Suppressor macrophage treated with lipopolysaccharide for 1 hour (primary cell): ENCODE measurements at regions not wholly inside any gene's neighbourhood (a gene's known extent, or its start where the extent isn't known, plus 50 kb on each side); places are given as distances from the start of the nearest gene placed in this dataset.

Experiments
- DNase-seq, 3 donors: peaks; one replicate each; pipeline ENCODE4 v3.0.0-alpha.2; 2020 to 2022

GRCh38 chr12:107978641-107979040 is 150.4 kb upstream of the WSCD2 start:
- DNase-seq = no peak

- no peak for DNase-seq
These were observed 145.2 kb upstream of the WSCD2 start for GRCh38 chr12:107983756-107984472.

- no peak for DNase-seq
These were observed 144.1 kb upstream of the WSCD2 start for GRCh38 chr12:107984973-107985372.

- DNase-seq = no peak
These were observed 142.9 kb upstream of the WSCD2 start for GRCh38 chr12:107986183-107986582.

- DNase-seq = peak; percentile 40 to 54 (median 50)
These were observed 138.8 kb upstream of the WSCD2 start for GRCh38 chr12:107990325-107990724.

- DNase-seq = no peak
These were observed 137.1 kb upstream of the WSCD2 start for GRCh38 chr12:107992029-107992428.

- DNase-seq = peak; percentile 54 to 67 (median 63)
These were observed 136.1 kb upstream of the WSCD2 start for GRCh38 chr12:107992870-107993451.

- no peak for DNase-seq
These were observed 130.2 kb upstream of the WSCD2 start for GRCh38 chr12:107998863-107999262.

GRCh38 chr12:108000111-108000510 is 129.0 kb upstream of the WSCD2 start:
- no peak for DNase-seq

GRCh38 chr12:108004319-108004718 is 124.8 kb upstream of the WSCD2 start:
- DNase-seq = peak in 1 of 3 donors; percentile 12

- no peak for DNase-seq
These were observed 120.8 kb upstream of the WSCD2 start for GRCh38 chr12:108008163-108008905.

GRCh38 chr12:108009442-108010070 is 119.5 kb upstream of the WSCD2 start:
- DNase-seq = no peak

GRCh38 chr12:108016022-108016564 is 113.0 kb upstream of the WSCD2 start:
- no peak for DNase-seq

GRCh38 chr12:108017472-108018057 is 111.5 kb upstream of the WSCD2 start:
- DNase-seq = no peak

GRCh38 chr12:108019862-108020261 is 109.2 kb upstream of the WSCD2 start:
- no peak for DNase-seq

GRCh38 chr12:108021141-108021540 is 107.9 kb upstream of the WSCD2 start:
- DNase-seq = no peak

GRCh38 chr12:108021949-108022522 is 107.1 kb upstream of the WSCD2 start:
- DNase-seq = no peak

GRCh38 chr12:108029051-108029835 is 99.8 kb upstream of the WSCD2 start:
- DNase-seq = no peak

- DNase-seq = no peak
These were observed 96.0 kb upstream of the WSCD2 start for GRCh38 chr12:108033090-108033489.

GRCh38 chr12:108035372-108035771 is 93.7 kb upstream of the WSCD2 start:
- DNase-seq = no peak

- DNase-seq = no peak
These were observed 91.1 kb upstream of the WSCD2 start for GRCh38 chr12:108037960-108038359.

GRCh38 chr12:108039794-108040193 is 89.3 kb upstream of the WSCD2 start:
- no peak for DNase-seq
